Stimulated activated CD4-positive, alpha-beta T cell treated with anti-CD3 and anti-CD28 coated beads, Interleukin-4, amount 100 ng/mL, for 48 hours (primary cell): ENCODE measurements at regions not wholly inside any gene's neighbourhood (a gene's known extent, or its start where the extent isn't known, plus 50 kb on each side); places are given as distances from the start of the nearest gene placed in this dataset.

Source experiments
- DNase-seq, 2 donors: peaks; one replicate each; pipeline ENCODE4 v3.0.0-alpha.2; 2020; ENCODE audit warnings: low read depth in 2 of 2

GRCh38 chr21:16179773-16180172 is 450.0 kb downstream of the USP25 start:
- DNase-seq = no peak

GRCh38 chr21:16180614-16181013 is 450.8 kb downstream of the USP25 start:
- DNase-seq = no peak

GRCh38 chr21:16181018-16181417 is 451.2 kb downstream of the USP25 start:
- no peak for DNase-seq

- DNase-seq = no peak
These were observed 456.0 kb downstream of the USP25 start for GRCh38 chr21:16185766-16186165.

GRCh38 chr21:16186742-16187141 is 457.0 kb downstream of the USP25 start:
- DNase-seq = no peak

GRCh38 chr21:16187603-16188301 is 458.0 kb downstream of the USP25 start:
- DNase-seq = no peak

GRCh38 chr21:16192902-16193301 is 463.1 kb downstream of the USP25 start:
- no peak for DNase-seq

- no peak for DNase-seq
These were observed 463.8 kb downstream of the USP25 start for GRCh38 chr21:16193496-16194094.

- no peak for DNase-seq
These were observed 464.5 kb downstream of the USP25 start for GRCh38 chr21:16194095-16194787.

- DNase-seq = no peak
These were observed 465.2 kb downstream of the USP25 start for GRCh38 chr21:16194788-16195537.

- no peak for DNase-seq
These were observed 465.7 kb downstream of the USP25 start for GRCh38 chr21:16195538-16195910.

GRCh38 chr21:16196001-16196400 is 466.2 kb downstream of the USP25 start:
- no peak for DNase-seq

- DNase-seq = no peak
These were observed 468.8 kb downstream of the USP25 start for GRCh38 chr21:16198546-16198945.

- no peak for DNase-seq
These were observed 469.8 kb downstream of the USP25 start for GRCh38 chr21:16199539-16199938.

GRCh38 chr21:16201718-16202117 is 471.9 kb downstream of the USP25 start:
- no peak for DNase-seq

GRCh38 chr21:16205527-16205926 is 475.7 kb downstream of the USP25 start:
- DNase-seq = no peak

- no peak for DNase-seq
These were observed 481.8 kb downstream of the USP25 start for GRCh38 chr21:16211339-16212303.

GRCh38 chr21:16213518-16213917 is 483.7 kb downstream of the USP25 start:
- DNase-seq = no peak

GRCh38 chr21:16215193-16215592 is 485.4 kb downstream of the USP25 start:
- DNase-seq = no peak

- DNase-seq = no peak
These were observed 485.9 kb downstream of the USP25 start for GRCh38 chr21:16215663-16216183.
